GM12892 (cell line): ENCODE measurements at regions not wholly inside any gene's neighbourhood (a gene's known extent, or its start where the extent isn't known, plus 50 kb on each side); places are given as distances from the start of the nearest gene placed in this dataset.

Experiments
- DNase-seq: peaks from one replicate; pipeline ENCODE4 v3.0.0; 2011; ENCODE audit not compliant: insufficient read length
- FAIRE-seq: peaks from 2 replicates; lab custom pipeline; 2011; peaks lifted over from hg19 to GRCh38; lab: Jason Lieb, UNC
- POLR2A ChIP-seq: IDR thresholded peaks from 2 replicates; pipeline ENCODE4 v1.6.1; 2011; ENCODE audit warnings: low read depth, low read length, control low read depth
- POLR2AphosphoS5 ChIP-seq: IDR thresholded peaks from 2 replicates; pipeline ENCODE4 v1.6.1; 2011; ENCODE audit warnings: low read depth, low read length, control low read depth
- TAF1 ChIP-seq: IDR thresholded peaks from 2 replicates; pipeline ENCODE4 v1.6.1; 2011; ENCODE audit warnings: low read depth, mild to moderate bottlenecking, control low read depth, low read length, borderline replicate concordance

GRCh38 chr20:11011653-11012052, 337.9 kb upstream of the JAG1 start:
- no peak for TF ChIP-seq TAF1
- TF ChIP-seq POLR2A: no peak
- no peak for TF ChIP-seq POLR2AphosphoS5
- FAIRE-seq: no peak
- DNase-seq: no peak

GRCh38 chr20:11012975-11013374, 339.2 kb upstream of the JAG1 start:
- FAIRE-seq (no peak), DNase-seq (no peak)
- TF ChIP-seq POLR2AphosphoS5: no peak
- TF ChIP-seq POLR2A: no peak
- TF ChIP-seq TAF1: no peak

GRCh38 chr20:11013801-11014200, 340.0 kb upstream of the JAG1 start:
- no peak for TF ChIP-seq POLR2A
- no peak for TF ChIP-seq POLR2AphosphoS5
- no peak for TF ChIP-seq TAF1
- DNase-seq (no peak), FAIRE-seq (no peak)

- no peak for FAIRE-seq
- TF ChIP-seq POLR2AphosphoS5 (no peak), TAF1 (no peak), POLR2A (no peak)
- DNase-seq: no peak
Observed at GRCh38 chr20:11015440-11015839, 341.6 kb upstream of the JAG1 start.

GRCh38 chr20:11017446-11017845, 343.6 kb upstream of the JAG1 start:
- FAIRE-seq (no peak), DNase-seq (no peak)
- TF ChIP-seq POLR2AphosphoS5 (no peak), POLR2A (no peak), TAF1 (no peak)

GRCh38 chr20:11018668-11019170, 344.9 kb upstream of the JAG1 start:
- DNase-seq (no peak), FAIRE-seq (no peak)
- no peak for TF ChIP-seq POLR2A
- TF ChIP-seq TAF1: no peak
- no peak for TF ChIP-seq POLR2AphosphoS5

GRCh38 chr20:11020712-11021111, 346.9 kb upstream of the JAG1 start:
- FAIRE-seq (no peak), DNase-seq (no peak)
- TF ChIP-seq POLR2A (no peak), POLR2AphosphoS5 (no peak), TAF1 (no peak)

GRCh38 chr20:11027224-11027623, 353.4 kb upstream of the JAG1 start:
- no peak for FAIRE-seq
- TF ChIP-seq POLR2AphosphoS5 (no peak), TAF1 (no peak), POLR2A (no peak)

GRCh38 chr20:11030351-11030750, 356.6 kb upstream of the JAG1 start:
- FAIRE-seq (no peak), DNase-seq (no peak)
- no peak for TF ChIP-seq POLR2AphosphoS5
- no peak for TF ChIP-seq TAF1
- no peak for TF ChIP-seq POLR2A

More at GRCh38 chr20:11027224-11027623, 353.4 kb upstream of the JAG1 start:
- DNase-seq: no peak

- FAIRE-seq (no peak), DNase-seq (no peak)
- TF ChIP-seq TAF1 (no peak), POLR2A (no peak), POLR2AphosphoS5 (no peak)
Observed at GRCh38 chr20:11031300-11031699, 357.5 kb upstream of the JAG1 start.

- TF ChIP-seq POLR2A (no peak), TAF1 (no peak), POLR2AphosphoS5 (no peak)
- DNase-seq (no peak), FAIRE-seq (no peak)
Observed at GRCh38 chr20:11032611-11033010, 358.8 kb upstream of the JAG1 start.

- FAIRE-seq: no peak
- DNase-seq: no peak
- TF ChIP-seq TAF1 (no peak), POLR2A (no peak), POLR2AphosphoS5 (no peak)
Observed at GRCh38 chr20:11034025-11034424, 360.2 kb upstream of the JAG1 start.

GRCh38 chr20:11035211-11035610, 361.4 kb upstream of the JAG1 start:
- no peak for DNase-seq
- TF ChIP-seq POLR2A (no peak), TAF1 (no peak), POLR2AphosphoS5 (no peak)
- no peak for FAIRE-seq
